ENCODE measurements at regions not wholly inside any gene's neighbourhood (a gene's known extent, or its start where the extent isn't known, plus 50 kb on each side); places are given as distances from the start of the nearest gene placed in this dataset.

DNA sequence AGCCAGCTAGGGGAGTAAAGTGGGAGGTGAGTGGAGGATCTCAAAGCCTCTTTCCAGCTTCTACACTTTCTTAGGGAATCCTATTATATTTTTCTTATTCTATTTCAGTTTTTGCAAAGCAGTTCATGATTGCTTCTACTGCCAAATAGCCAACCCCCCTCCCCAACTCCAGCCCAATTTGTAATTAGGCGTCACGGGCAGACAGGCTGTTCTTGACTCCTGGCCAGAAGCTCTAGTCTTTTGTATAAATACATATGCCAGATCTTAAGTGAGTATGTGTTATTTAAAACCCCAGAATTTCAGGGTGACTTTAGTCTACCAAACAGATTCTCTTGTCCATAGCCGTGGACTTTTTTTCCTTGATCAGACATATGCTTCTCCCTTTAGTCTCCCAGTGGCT, 255.2 kb downstream of the BUB3 start:
- Histone ChIP-seq H2AFZ (ENCODE audit: low read length) (no peak overlapping the region), H3K4me2 (ENCODE audit: low read depth, low read length, poor library complexity, severe bottlenecking) (no peak overlapping the region), H3K4me3 (ENCODE audit: low read length, poor library complexity, severe bottlenecking) (no peak overlapping the region), H3K9me3 (ENCODE audit: insufficient read depth, low read depth, low read length) (no peaks in the 10 kb centered on the region; the same call in 1 of the 2 replicates), H4K20me1 (ENCODE audit: insufficient read depth, low read length, poor library complexity, severe bottlenecking) (no peaks in the 10 kb centered on the region), H3F3A (ENCODE audit: low read depth) (no peaks in the 10 kb centered on the region), H3K4me1 (ENCODE audit: insufficient read depth, low read length, poor library complexity, severe bottlenecking) (no peaks in the 10 kb centered on the region), H3K9me2 (replicated peaks; ENCODE audit: low read depth, low read length) (no peaks in the 10 kb centered on the region), H3K9ac (ENCODE audit: low read depth, low read length, poor library complexity, severe bottlenecking) (no peak overlapping the region), H3K27me3 (ENCODE audit: insufficient read depth, low read length, poor library complexity, severe bottlenecking) (no peaks in the 10 kb centered on the region), H3K36me3 (ENCODE audit: insufficient read depth, low read length) (no peaks in the 10 kb centered on the region), H3K79me2 (ENCODE audit: insufficient read depth, low read length) (no peaks in the 10 kb centered on the region)
- TF ChIP-seq, protein P1, sequence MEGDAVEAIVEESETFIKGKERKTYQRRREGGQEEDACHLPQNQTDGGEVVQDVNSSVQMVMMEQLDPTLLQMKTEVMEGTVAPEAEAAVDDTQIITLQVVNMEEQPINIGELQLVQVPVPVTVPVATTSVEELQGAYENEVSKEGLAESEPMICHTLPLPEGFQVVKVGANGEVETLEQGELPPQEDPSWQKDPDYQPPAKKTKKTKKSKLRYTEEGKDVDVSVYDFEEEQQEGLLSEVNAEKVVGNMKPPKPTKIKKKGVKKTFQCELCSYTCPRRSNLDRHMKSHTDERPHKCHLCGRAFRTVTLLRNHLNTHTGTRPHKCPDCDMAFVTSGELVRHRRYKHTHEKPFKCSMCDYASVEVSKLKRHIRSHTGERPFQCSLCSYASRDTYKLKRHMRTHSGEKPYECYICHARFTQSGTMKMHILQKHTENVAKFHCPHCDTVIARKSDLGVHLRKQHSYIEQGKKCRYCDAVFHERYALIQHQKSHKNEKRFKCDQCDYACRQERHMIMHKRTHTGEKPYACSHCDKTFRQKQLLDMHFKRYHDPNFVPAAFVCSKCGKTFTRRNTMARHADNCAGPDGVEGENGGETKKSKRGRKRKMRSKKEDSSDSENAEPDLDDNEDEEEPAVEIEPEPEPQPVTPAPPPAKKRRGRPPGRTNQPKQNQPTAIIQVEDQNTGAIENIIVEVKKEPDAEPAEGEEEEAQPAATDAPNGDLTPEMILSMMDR (conservative IDR thresholded peaks at IDR 0.05; ENCODE audit: low read length), result no peak
- no peak for TF ChIP-seq EZH2phosphoT487 (IDR thresholded peaks at IDR 0.05; ENCODE audit: borderline replicate concordance)

DNA sequence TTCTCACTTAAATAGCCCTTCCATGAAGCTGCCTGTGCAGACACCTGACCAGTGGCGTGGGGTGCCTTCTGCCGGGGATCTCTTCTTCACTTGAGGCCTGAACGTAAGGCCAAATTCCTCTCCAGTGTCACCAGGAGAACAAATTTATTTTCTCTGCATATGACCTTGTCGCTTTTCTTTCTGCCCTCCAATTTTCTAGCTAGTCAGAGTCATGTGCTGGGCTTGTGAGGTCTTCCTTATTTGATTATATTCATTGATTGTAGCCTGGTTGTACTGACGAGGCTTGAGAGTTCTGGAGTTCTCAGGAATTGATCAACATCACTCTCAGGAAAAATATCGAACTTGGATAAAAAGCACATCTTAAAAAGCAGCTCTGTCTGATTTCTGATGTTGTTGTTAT, 255.7 kb downstream of the BUB3 start:
- H3F3A ChIP-seq (ENCODE audit: low read depth), result no peaks in the 10 kb centered on the region
- TF ChIP-seq, protein P1 (conservative IDR thresholded peaks at IDR 0.05; ENCODE audit: low read length), result no peak
- no peak for TF ChIP-seq EZH2phosphoT487 (IDR thresholded peaks at IDR 0.05; ENCODE audit: borderline replicate concordance)
- H2AFZ ChIP-seq (ENCODE audit: low read length), result no peak overlapping the region
- H3K36me3 ChIP-seq (ENCODE audit: insufficient read depth, low read length), result no peaks in the 10 kb centered on the region
- no peak overlapping the region for H3K4me3 ChIP-seq (ENCODE audit: low read length, poor library complexity, severe bottlenecking)
- no peaks in the 10 kb centered on the region for H3K27me3 ChIP-seq (ENCODE audit: insufficient read depth, low read length, poor library complexity, severe bottlenecking)
- H3K4me1 ChIP-seq (ENCODE audit: insufficient read depth, low read length, poor library complexity, severe bottlenecking), result no peaks in the 10 kb centered on the region
- no peaks in the 10 kb centered on the region for H3K79me2 ChIP-seq (ENCODE audit: insufficient read depth, low read length)
- H3K9me2 ChIP-seq (replicated peaks; ENCODE audit: low read depth, low read length), result no peaks in the 10 kb centered on the region
- no peak overlapping the region for H3K9ac ChIP-seq (ENCODE audit: low read depth, low read length, poor library complexity, severe bottlenecking)
- no peaks in the 10 kb centered on the region for H3K9me3 ChIP-seq (ENCODE audit: insufficient read depth, low read depth, low read length)
- H4K20me1 ChIP-seq (ENCODE audit: insufficient read depth, low read length, poor library complexity, severe bottlenecking), result no peaks in the 10 kb centered on the region
- no peak overlapping the region for H3K4me2 ChIP-seq (ENCODE audit: low read depth, low read length, poor library complexity, severe bottlenecking)

DNA sequence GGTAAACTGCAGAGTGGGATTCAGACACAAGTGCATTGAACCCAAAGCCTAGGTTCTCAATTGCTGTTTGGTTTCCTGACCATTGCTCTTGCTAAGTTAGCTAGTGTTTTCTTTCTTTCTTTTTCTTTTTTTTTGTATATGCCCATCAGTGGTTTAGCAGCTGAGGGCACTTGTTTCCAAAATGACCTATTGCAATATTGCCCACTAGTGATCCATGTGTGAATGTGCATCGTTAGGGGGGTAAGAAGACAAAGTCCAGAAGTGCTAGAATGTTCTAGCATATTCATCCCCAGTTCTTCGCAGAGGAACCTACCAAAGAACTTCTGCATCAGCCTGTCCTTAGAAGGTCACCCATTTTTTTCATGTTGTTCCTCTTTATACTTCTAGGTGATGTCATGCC, 252.8 kb upstream of the GPR26 start:
- Histone ChIP-seq H4K20me1 (ENCODE audit: insufficient read depth, low read length, poor library complexity, severe bottlenecking) (no peaks in the 10 kb centered on the region), H3K4me3 (ENCODE audit: low read length, poor library complexity, severe bottlenecking) (no peak overlapping the region), H3K9ac (ENCODE audit: low read depth, low read length, poor library complexity, severe bottlenecking) (no peak overlapping the region), H3K36me3 (ENCODE audit: insufficient read depth, low read length) (no peaks in the 10 kb centered on the region), H3K79me2 (ENCODE audit: insufficient read depth, low read length) (no peaks in the 10 kb centered on the region), H2AFZ (ENCODE audit: low read length) (no peak overlapping the region), H3K4me2 (ENCODE audit: low read depth, low read length, poor library complexity, severe bottlenecking) (no peak overlapping the region), H3K4me1 (ENCODE audit: insufficient read depth, low read length, poor library complexity, severe bottlenecking) (no peaks in the 10 kb centered on the region), H3K27me3 (ENCODE audit: insufficient read depth, low read length, poor library complexity, severe bottlenecking) (no peaks in the 10 kb centered on the region), H3F3A (ENCODE audit: low read depth) (no peaks in the 10 kb centered on the region), H3K9me3 (ENCODE audit: insufficient read depth, low read depth, low read length) (no peaks in the 10 kb centered on the region), H3K9me2 (replicated peaks; ENCODE audit: low read depth, low read length) (no peaks in the 10 kb centered on the region)
- TF ChIP-seq, protein P1 (conservative IDR thresholded peaks at IDR 0.05; ENCODE audit: low read length), result no peak
- no peak for TF ChIP-seq EZH2phosphoT487 (IDR thresholded peaks at IDR 0.05; ENCODE audit: borderline replicate concordance)
